ENCODE measurements at regions not wholly inside any gene's neighbourhood (a gene's known extent, or its start where the extent isn't known, plus 50 kb on each side); places are given as distances from the start of the nearest gene placed in this dataset.

DNA sequence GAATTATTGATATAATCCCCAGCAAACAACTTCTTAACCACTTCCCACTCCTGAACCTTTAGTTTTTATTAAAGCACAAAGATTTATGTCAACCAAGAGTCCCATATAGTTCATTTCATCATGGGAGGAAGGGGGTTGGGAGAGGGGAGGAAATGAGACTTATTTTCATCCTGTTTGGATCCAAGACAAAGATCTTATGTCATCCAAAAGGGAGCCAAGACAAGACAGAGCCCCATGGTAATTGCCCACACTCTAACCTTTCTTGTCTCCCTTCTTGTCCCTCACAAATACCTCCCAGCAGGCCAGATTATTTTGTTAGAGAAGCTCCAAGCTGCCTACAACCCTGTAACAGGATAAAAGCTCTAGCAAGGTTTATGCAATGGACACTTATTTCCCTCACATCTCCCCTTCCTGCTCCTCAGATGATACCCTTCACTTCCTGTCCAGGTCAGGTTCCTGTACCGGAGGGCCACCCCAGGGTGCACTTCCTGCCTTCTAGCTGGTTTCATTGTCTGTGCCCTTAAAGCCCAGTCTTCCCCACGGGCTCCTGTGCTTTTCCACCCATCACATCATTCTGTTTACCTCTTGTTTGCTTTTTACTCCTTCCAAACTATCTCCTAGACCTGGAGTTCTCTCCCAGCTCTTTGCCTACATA lies 123.7 kb upstream of the MDM1 start:
- TF ChIP-seq, protein P1, sequence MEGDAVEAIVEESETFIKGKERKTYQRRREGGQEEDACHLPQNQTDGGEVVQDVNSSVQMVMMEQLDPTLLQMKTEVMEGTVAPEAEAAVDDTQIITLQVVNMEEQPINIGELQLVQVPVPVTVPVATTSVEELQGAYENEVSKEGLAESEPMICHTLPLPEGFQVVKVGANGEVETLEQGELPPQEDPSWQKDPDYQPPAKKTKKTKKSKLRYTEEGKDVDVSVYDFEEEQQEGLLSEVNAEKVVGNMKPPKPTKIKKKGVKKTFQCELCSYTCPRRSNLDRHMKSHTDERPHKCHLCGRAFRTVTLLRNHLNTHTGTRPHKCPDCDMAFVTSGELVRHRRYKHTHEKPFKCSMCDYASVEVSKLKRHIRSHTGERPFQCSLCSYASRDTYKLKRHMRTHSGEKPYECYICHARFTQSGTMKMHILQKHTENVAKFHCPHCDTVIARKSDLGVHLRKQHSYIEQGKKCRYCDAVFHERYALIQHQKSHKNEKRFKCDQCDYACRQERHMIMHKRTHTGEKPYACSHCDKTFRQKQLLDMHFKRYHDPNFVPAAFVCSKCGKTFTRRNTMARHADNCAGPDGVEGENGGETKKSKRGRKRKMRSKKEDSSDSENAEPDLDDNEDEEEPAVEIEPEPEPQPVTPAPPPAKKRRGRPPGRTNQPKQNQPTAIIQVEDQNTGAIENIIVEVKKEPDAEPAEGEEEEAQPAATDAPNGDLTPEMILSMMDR (IDR thresholded peaks at IDR 0.05 in 8 of 11, conservative IDR thresholded peaks at IDR 0.05 in 3 of 11) = no peak
- TF ChIP-seq POLR2AphosphoS5 (IDR thresholded peaks at IDR 0.05) (peak in 1 of 3 donors; percentile 15), POLR2A (IDR thresholded peaks at IDR 0.05) (no peak)
